Right forelimb (tissue), 1 donor: ENCODE measurements at regions not wholly inside any gene's neighbourhood (a gene's known extent, or its start where the extent isn't known, plus 50 kb on each side); places are given as distances from the start of the nearest gene placed in this dataset.
"Not testable (repeated sequence)": the region's sequence is repeated elsewhere in the genome, so short reads cannot be mapped to it uniquely, and the experiment has no call there.

Source experiments
- DNase-seq: peaks from one replicate; pipeline ENCODE4 v3.0.0-alpha.2; 2018

DNA sequence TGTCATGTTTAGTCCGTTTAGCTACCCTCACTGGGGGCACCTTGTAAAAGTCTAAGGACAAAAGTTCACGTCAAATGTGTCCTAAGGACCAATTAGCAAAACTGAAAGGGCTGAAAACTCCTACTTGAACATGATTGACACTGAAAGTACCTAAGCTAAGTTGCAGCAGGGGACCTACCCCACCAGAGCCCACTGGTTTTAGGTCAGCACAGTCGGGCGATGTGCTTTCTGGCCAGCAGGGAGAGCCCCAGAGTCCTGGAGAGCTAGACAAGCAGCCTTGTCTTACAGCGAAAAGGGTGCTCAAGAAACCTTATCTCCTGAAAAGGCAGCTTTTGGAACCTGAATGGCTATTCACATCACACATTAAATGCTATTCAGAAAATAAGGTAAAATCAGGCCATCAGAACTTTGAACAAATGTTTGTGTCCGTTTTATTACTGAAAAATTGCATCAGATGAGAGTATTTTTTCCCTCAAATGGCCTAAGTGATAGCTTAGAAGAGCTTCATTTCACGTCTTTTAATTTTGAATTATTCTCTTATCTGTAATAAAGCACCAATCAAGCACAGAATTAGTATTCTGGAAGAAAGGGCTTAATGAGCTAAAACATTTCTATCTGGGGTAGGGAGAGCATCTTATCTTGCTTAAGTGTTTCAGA lies 52.2 kb upstream of the MKI67 start:
- DNase-seq: no peak

GRCh38 chr10:128180843-128181242 lies 54.6 kb upstream of the MKI67 start:
- DNase-seq: no peak

DNA sequence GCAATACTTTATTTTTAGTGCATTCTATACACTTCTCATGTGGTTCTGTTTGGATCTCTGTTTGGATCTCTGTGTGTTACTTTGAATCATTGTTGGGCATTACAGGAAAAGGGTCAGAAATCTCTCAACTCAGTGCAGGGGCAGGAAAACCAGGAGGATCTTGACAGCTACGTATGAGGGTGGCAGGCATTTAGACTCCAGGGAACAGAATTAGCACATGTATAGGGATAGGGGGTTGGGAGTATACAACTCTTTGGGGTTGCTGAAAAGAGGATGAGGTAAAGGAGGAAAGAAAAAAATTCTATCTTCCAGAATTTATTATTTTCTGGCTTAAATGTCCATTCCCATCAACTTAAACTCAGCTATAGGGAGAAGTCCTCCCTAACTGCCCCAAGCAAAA lies 59.4 kb upstream of the MKI67 start:
- no peak for DNase-seq

DNA sequence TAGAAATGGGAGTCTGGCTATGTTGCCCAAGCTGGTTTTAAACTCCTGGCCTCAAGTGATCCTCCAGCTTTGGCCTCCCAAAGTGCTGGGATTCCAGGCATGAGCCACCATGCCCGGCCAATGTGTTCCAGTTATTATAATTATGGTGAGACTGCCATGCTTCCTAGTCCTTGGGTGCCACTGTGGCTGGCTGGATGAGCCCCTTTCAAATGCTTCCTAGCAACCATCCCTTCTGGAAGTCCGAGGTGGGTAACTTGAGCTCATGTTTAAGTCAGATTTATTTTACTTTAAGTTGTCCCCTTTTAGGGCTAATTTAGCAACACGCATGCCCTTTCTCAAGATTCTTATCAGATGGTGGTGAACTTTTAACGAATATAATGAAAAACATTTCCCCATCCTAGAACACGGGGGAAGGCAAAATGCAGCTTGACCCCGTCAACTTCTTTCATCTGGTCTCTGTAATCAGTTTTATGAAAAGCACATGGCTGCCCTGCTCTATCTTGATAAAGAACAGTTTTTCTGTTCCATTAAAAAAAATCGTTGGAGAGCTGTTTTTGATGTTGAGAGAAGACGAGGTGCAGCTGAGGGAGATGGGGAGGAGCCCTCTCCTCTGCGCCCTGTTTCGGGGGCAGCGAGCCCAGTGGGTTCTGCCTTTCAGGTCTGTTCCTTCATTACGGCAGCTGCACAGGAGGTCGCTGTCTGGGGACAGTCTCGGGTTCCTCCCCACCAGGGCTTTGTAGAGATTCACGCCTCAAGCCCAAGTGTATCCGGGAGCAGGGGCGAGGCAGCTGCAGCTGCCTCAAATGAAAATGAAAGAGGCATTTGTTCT lies 61.0 kb upstream of the MKI67 start:
- no peak for DNase-seq

DNA sequence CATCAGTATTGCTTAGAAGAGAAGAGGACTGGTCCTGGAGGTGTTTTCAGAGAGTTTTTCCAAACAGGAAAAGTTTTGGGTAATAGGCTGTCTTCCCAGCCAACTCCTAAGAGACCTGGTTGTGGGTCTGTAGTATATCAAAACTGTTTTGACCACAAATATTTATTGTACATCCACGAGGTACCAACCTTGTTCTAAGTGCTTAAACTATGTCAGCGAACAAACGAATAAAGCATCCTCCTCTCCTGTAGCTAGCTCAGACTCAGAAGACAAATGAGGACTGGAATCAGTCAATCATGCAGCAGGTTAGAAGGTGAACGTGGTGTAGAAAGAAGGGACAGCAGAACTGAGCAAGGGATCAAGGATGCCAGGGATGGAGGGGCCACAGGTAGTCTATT lies 61.6 kb upstream of the MKI67 start:
- no peak for DNase-seq

DNA sequence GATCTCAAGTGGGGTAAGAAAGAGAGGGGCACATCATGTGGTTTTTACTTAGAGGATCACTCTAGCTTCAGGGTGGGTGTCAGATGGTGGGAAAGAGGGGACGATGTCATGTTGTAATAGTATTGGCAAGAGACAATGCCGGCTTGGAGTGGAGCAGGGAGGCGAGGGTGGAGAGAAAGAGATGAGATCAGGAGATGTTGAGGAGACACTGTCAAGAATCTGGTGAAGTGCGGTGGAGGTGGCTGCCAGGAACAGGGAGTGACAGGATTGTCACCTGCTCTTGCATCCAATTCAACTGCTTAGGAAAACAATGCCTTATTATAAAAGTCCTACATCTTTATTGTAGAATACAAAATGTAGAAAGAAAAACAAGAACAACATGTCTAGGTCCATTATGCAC lies 63.0 kb upstream of the MKI67 start:
- DNase-seq: no peak

DNA sequence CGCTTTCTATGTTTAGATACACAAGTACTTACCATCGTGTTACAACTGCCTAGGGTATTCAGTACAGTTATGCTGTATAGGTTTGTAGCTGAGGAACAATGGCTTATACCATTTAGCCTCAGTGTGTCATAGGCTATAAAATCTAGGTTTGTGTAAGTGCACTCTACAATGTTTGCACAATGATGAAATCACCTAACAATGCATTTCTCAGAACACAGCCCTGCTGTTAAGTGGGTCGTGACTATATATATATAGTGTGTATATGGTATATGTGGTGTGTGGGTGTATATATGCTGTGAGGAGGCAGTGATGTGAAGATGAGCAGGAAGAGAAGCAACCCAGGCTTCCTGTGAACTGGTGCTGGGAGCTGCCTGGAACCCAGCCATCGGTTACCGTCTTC lies 65.6 kb upstream of the MKI67 start:
- DNase-seq: no peak

DNA sequence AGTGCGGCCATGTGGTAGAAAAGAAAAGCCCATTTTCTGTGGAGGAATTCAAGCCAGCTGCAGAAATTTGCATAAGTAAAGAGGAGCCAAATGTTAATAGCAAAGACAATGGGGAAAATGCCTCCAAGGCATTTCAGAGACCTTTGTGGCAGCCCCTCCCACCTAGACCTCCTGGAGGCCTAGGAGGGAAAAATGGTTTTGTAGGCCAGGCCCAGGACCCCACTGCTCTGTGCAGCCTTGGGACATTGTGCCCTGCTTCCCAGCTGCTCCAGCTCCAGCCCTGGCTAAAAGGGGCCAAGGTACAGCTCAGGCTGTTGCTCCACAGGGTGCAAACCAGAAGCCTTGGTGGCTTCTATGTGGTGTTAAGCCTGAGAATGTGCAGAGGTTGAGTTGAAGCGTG lies 75.6 kb upstream of the MKI67 start:
- DNase-seq: not testable (repeated sequence)

- no peak for DNase-seq
Observed at GRCh38 chr10:128203028-128203427, 76.8 kb upstream of the MKI67 start.

DNA sequence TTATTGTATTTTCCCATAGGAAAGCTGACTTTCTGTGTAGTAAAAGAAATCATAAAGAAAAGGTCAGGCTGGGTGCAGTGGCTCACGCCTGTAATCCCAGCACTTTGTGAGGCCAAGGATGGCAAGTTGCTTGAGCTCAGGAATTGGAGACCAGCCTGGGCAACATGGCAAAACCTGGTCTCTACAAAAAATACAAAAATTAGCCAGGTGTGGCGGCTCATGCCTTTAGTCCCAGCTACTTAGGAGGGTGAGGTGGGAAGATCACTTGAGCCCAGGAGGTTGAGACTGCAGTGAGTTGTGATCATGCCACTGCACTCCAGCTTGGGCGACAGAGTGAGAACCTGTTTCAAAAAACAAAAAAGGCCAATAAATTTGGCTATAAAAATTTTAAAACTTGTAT lies 79.4 kb upstream of the MKI67 start:
- DNase-seq: not testable (repeated sequence)

GRCh38 chr10:128206676-128207075 lies 80.5 kb upstream of the MKI67 start:
- DNase-seq: no peak

GRCh38 chr10:128209862-128210214 lies 83.6 kb upstream of the MKI67 start:
- no peak for DNase-seq

- DNase-seq: peak; percentile 84
Observed at GRCh38 chr10:128210215-128211063, 84.2 kb upstream of the MKI67 start.

GRCh38 chr10:128211064-128211504 lies 84.9 kb upstream of the MKI67 start:
- DNase-seq: no peak

GRCh38 chr10:128211953-128212727 lies 85.9 kb upstream of the MKI67 start:
- peak; percentile 85 for DNase-seq

DNA sequence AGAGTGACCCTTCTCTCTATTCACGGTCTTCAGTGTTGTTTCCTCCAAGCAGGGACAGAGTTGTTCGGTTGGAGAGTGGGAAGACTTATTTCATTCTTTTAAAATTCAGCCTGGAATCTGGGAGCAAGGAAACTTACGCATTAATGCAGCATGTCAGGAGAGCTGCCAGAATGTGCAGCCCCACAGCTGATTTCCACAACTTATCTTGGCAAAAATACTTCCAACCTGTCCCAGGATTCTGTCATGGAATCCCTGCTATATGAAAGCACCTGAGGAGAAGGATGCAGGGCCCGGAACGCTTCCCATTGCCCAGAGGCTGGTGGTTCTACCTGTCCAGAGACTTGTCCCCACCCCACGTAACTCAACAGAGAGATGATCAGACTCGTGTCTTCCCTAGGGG lies 86.9 kb upstream of the MKI67 start:
- no peak for DNase-seq

- no peak for DNase-seq
Observed at GRCh38 chr10:128215733-128216132, 89.5 kb upstream of the MKI67 start.

GRCh38 chr10:128217136-128217535 lies 90.9 kb upstream of the MKI67 start:
- DNase-seq: no peak

DNA sequence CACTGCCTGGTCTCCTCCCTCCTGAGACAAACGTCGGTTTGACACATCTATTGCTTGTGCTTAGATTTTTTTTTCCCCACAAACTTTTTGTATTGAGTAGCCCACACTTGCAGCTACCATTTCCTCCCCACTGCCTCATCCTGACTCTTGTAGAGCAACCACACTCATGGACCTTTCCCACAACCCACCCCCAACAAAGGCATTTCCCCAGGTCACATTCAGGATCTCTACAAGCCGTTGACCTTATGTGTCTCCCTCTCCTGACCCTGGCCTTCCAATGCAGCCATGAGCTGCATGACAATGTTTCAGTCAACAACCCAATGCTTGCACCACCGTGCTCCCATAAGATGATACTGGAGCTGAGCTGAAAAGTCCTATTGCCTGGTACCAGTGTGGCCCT lies 91.9 kb upstream of the MKI67 start:
- DNase-seq: no peak

DNA sequence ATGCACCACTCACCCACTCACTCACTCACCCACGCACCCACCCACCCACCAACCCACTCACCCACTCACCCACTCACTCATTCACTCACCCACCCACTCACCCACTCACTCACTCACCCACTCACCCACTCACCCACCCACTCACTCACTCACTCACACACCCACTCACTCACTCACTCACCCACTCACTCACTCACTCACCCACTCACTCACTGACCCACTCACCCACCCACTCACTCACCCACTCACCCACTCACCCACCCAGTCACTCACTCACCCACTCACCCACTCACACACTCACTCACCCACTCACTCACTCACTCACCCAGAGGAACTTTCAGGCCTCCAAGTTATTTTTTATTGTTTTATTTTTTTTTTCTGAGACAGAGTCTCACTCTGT lies 93.1 kb upstream of the MKI67 start:
- DNase-seq: no peak

GRCh38 chr10:128220021-128220420 lies 93.8 kb upstream of the MKI67 start:
- no peak for DNase-seq

DNA sequence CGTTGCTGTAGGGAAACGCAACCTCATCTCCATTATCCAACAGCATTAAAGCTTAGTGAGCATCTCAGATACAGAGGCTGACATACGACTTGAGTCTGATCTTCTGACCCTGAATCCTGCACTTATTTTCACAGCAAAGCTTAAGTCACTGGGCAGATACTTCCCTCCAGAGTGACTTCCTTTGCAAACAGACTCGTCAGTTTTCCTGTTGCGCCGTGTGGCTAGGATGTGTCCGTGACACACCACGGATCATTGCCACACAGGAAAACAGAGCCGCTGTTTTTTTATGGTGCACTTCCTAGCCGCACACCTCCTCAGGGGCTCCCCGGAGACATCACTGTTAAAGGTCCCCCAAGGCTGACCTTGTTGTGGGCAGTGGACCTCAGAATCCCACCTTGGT lies 94.9 kb upstream of the MKI67 start:
- DNase-seq: no peak

DNA sequence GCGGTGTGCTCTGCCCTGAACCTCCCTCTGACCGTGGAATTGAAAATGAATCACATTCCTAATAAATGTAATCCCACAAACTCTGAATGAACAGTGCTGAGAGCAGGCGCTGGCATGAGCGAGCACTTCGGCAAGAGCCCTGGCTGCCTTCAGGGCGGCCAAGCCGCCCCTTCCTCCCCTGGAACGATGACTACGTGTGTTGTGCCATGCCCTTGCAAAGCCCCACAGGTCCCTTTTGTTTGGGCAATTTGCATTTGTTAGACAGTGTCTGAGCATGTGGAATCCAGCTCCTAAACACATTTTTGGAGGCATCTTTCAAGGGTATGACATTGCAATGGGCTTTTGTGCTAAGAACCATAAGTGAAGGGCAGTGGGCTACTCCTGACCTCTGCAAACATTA lies 95.6 kb upstream of the MKI67 start:
- DNase-seq: no peak
